OCI-LY3 (cell line): ENCODE measurements at regions not wholly inside any gene's neighbourhood (a gene's known extent, or its start where the extent isn't known, plus 50 kb on each side); places are given as distances from the start of the nearest gene placed in this dataset.

Experiments used
- H2AFZ ChIP-seq: fragments of 200-600, 300-600 bp; shearing (Covaris generic); 2 replicates; pipeline ENCODE4 v1.6.0; 2014; ENCODE audit warnings: antibody characterized with exemption, low read depth, low read length
- H3K27ac ChIP-seq: fragments of 200-600, 300-600 bp; sonication (generic); 2 replicates; pipeline ENCODE4 v1.5.1; 2014; ENCODE audit warnings: mild to moderate bottlenecking, low read length, moderate library complexity, mixed read lengths
- H3K27me3 ChIP-seq: fragments of 200-600, 300-600 bp; sonication (generic); 2 replicates; pipeline ENCODE4 v1.6.1; 2014; ENCODE audit warnings: low read depth, low read length, mixed read lengths
- H3K36me3 ChIP-seq: fragments of 200-600, 300-600 bp; sonication (generic); replicated peaks from 2 replicates; pipeline ENCODE3; 2014; ENCODE audit warnings: low read depth, low read length, mixed read lengths
- H3K4me1 ChIP-seq: fragments of 300-600, 200-600 bp; sonication (generic); 2 replicates; pipeline ENCODE4 v1.6.1; 2014; ENCODE audit warnings: low read length, mixed read lengths
- H3K4me2 ChIP-seq: fragments of 200-600, 300-600 bp; sonication (generic); 2 replicates; pipeline ENCODE4 v1.6.1; 2014; ENCODE audit warnings: low read length, mixed read lengths
- H3K4me3 ChIP-seq: fragments of 300-600, 200-600 bp; sonication (generic); 2 replicates; pipeline ENCODE4 v1.5.1; 2014; ENCODE audit warnings: antibody characterized with exemption, mild to moderate bottlenecking, low read length, moderate library complexity
- H3K79me2 ChIP-seq: fragments of 300-600, 200-600 bp; shearing (Covaris generic); 2 replicates; pipeline ENCODE4 v1.6.1; 2014; ENCODE audit warnings: mild to moderate bottlenecking, low read length, mixed read lengths
- H3K9ac ChIP-seq: fragments of 300-600, 200-600 bp; shearing (Covaris generic); 2 replicates; pipeline ENCODE4 v1.6.0; 2014; ENCODE audit warnings: mild to moderate bottlenecking, low read length, moderate library complexity
- H3K9me3 ChIP-seq: fragments of 200-600, 300-600 bp; shearing (Covaris generic); 2 replicates; pipeline ENCODE4 v1.6.1; 2014; ENCODE audit warnings: low read length, mixed read lengths; ENCODE audit not compliant: insufficient read depth
- H4K20me1 ChIP-seq: fragments of 200-600, 300-600 bp; sonication (generic); 2 replicates; pipeline ENCODE4 v1.6.1; 2016; ENCODE audit warnings: low read length, mixed read lengths; ENCODE audit not compliant: insufficient read depth
- EZH2phosphoT487 ChIP-seq: fragments of 200-600 bp; shearing (Covaris generic); IDR thresholded peaks from 2 replicates; pipeline ENCODE4 v1.6.1; 2018; ENCODE audit warnings: antibody characterized with exemption, mixed run types, low read depth
- TF ChIP-seq, protein P1 (sequence below): fragments of 200-600, 300-600 bp; sonication (generic); IDR thresholded peaks from 2 replicates; pipeline ENCODE4 v1.5.1; 2014; ENCODE audit warnings: antibody characterized with exemption, low read length, low read depth

DNA sequence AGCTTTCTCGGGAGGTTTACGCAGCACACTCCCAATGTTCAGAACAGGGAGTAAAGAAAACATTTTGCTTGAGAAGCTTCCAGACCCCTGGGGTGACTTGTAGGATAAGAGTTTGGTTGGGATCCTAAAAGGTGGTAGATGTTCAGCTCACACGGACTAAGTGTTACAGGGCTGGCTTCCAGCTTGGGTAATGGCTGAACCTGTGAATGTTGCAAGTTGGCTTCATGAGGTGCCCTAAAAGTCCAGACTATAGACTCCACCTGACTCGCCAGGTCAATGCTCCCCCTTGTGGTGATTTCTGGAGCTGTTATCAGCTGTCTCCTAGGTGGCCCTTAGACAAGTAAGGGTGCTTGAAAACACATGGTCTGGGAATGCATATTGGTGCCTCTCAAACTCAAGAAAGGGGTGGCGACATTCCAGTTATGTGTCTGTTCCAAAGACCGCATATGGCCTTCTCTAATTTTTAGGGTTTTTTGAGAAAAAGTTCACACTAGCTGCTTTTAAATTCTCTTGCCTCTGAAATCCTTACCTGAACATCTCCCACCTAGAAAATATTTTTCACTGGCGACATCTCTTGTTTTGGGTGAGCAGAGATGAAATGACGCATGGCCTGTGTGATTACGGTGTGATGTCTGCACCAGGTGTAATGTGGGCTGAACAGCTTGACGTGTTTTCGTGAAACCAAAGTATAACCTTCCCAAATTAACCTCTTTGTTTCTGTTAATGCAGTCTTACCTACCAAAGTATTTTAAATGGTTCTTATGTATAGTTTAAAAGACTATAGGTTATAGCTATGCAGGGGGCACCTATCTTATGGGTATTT is 175.7 kb upstream of the KBTBD8 start:
- Histone ChIP-seq H3K79me2 (no peaks in the 10 kb centered on the region), H3K27me3 (peaks cover 12% of the 10 kb centered on the region), H3K27ac (no peak overlapping the region), H3K4me3 (0 out of 2 replicates have a peak overlapping the region, but pooled peaks have one; percentile 9), H3K36me3 (no peaks in the 10 kb centered on the region), H3K4me1 (peaks cover 11% of the 10 kb centered on the region), H3K4me2 (peak overlapping the region; percentile 43), H4K20me1 (no peaks in the 10 kb centered on the region), H3K9ac (no peak overlapping the region), H2AFZ (peak overlapping the region; percentile 50; the same call in 1 of the 2 replicates), H3K9me3 (no peaks in the 10 kb centered on the region)
- TF ChIP-seq EZH2phosphoT487 = no peak
- TF ChIP-seq, protein P1, sequence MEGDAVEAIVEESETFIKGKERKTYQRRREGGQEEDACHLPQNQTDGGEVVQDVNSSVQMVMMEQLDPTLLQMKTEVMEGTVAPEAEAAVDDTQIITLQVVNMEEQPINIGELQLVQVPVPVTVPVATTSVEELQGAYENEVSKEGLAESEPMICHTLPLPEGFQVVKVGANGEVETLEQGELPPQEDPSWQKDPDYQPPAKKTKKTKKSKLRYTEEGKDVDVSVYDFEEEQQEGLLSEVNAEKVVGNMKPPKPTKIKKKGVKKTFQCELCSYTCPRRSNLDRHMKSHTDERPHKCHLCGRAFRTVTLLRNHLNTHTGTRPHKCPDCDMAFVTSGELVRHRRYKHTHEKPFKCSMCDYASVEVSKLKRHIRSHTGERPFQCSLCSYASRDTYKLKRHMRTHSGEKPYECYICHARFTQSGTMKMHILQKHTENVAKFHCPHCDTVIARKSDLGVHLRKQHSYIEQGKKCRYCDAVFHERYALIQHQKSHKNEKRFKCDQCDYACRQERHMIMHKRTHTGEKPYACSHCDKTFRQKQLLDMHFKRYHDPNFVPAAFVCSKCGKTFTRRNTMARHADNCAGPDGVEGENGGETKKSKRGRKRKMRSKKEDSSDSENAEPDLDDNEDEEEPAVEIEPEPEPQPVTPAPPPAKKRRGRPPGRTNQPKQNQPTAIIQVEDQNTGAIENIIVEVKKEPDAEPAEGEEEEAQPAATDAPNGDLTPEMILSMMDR = peak; percentile 96

DNA sequence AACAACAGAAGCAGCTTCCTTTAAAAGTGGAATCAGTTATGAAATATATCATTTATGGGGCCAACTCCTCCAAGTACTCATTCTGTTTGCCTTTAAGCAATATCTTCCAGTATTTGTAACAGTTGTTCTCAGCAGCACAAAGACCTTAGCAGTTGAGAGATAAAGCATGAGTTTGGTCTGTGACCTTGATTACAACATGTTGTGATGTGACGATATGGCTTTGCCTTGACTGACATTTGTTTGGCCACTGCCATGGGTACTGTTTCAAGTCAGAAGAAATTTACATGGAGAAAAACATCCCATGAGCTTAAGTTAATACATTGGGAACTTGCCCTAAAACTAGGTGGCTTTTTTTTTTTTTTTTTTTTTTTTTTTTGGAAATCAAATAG is 175.1 kb upstream of the KBTBD8 start:
- no peak overlapping the region for H2AFZ ChIP-seq
- no peaks in the 10 kb centered on the region for H3K79me2 ChIP-seq
- no peaks in the 10 kb centered on the region for H3K9me3 ChIP-seq
- H3K4me3 ChIP-seq = no peak overlapping the region
- no peak overlapping the region for H3K27ac ChIP-seq
- no peaks in the 10 kb centered on the region for H4K20me1 ChIP-seq
- TF ChIP-seq, protein P1 = no peak
- TF ChIP-seq EZH2phosphoT487 = no peak
- H3K4me2 ChIP-seq = no peak overlapping the region
- peaks cover 9% of the 10 kb centered on the region for H3K27me3 ChIP-seq
- peaks cover 11% of the 10 kb centered on the region for H3K4me1 ChIP-seq
- H3K9ac ChIP-seq = no peak overlapping the region
- no peaks in the 10 kb centered on the region for H3K36me3 ChIP-seq

DNA sequence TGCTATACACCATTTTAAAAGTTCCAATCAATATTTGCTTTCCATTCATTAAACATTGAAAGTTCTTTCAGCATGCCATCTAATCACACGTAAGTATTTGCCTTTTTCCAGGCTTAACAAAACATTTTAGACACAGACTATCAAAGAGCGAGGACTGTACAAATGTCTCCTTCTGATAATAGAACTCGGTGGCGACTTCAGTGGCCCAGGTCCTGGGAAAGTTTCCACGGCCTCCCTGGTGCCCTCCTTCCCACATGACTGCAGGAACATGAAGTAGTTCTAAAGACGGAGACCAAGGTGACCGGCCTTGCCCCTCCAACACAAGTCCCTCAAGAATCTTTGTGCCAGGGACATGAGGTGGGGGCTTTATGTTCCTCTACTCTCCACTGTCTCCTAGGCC is 174.6 kb upstream of the KBTBD8 start:
- no peak overlapping the region for H3K4me2 ChIP-seq
- no peak overlapping the region for H3K4me3 ChIP-seq
- no peak overlapping the region for H3K27ac ChIP-seq
- no peaks in the 10 kb centered on the region for H4K20me1 ChIP-seq
- H3K9ac ChIP-seq = no peak overlapping the region
- H3K36me3 ChIP-seq = no peaks in the 10 kb centered on the region
- no peaks in the 10 kb centered on the region for H3K9me3 ChIP-seq
- TF ChIP-seq, protein P1 = no peak
- TF ChIP-seq EZH2phosphoT487 = no peak
- H3K27me3 ChIP-seq = peaks cover 9% of the 10 kb centered on the region
- peaks cover 11% of the 10 kb centered on the region for H3K4me1 ChIP-seq
- H3K79me2 ChIP-seq = no peaks in the 10 kb centered on the region
- H2AFZ ChIP-seq = no peak overlapping the region

DNA sequence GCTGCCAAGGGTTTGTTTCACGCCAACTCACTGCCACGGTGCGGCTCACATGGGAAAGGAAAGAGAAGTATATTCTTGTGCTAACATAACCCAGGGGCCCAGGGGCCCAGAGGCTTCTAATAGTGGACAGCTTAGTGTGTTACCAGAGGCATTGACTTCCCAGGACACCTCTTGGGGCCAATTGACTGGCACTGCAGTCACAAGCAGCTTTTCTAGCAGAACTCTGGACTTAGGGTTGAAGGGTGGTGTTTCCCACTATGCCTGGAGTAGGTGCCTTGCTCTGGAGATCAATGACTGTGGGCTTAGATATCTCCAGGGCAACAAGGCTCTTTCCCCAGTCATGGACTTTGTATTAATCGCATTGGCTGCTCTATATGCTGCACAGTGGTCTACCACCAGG is 172.7 kb upstream of the KBTBD8 start:
- Histone ChIP-seq H2AFZ (no peak overlapping the region), H3K4me2 (no peak overlapping the region), H3K4me1 (peaks cover 18% of the 10 kb centered on the region), H3K27me3 (no peaks in the 10 kb centered on the region), H3K79me2 (no peaks in the 10 kb centered on the region), H4K20me1 (no peaks in the 10 kb centered on the region), H3K36me3 (no peaks in the 10 kb centered on the region), H3K4me3 (no peak overlapping the region), H3K9me3 (no peaks in the 10 kb centered on the region), H3K9ac (no peak overlapping the region), H3K27ac (no peak overlapping the region)
- TF ChIP-seq, protein P1 = no peak
- no peak for TF ChIP-seq EZH2phosphoT487
